ENCODE measurements at regions not wholly inside any gene's neighbourhood (a gene's known extent, or its start where the extent isn't known, plus 50 kb on each side); places are given as distances from the start of the nearest gene placed in this dataset.

GRCh38 chr10:109067031-109067430 is 856.3 kb downstream of the XPNPEP1 start:
- TF ChIP-seq CTCF (IDR thresholded peaks at IDR 0.05) (no peak), NR3C1 (CRISPR knock-in tag; conservative IDR thresholded peaks at IDR 0.05; ENCODE audit: low read depth) (no peak), MAX (CRISPR knock-in tag; IDR thresholded peaks at IDR 0.05) (no peak), MLX (CRISPR knock-in tag; IDR thresholded peaks at IDR 0.05) (no peak), NR2C2 (CRISPR knock-in tag; IDR thresholded peaks at IDR 0.05) (no peak), CDX4 (CRISPR knock-in tag; IDR thresholded peaks at IDR 0.05; ENCODE audit: borderline replicate concordance) (no peak), FOXP1 (CRISPR knock-in tag; IDR thresholded peaks at IDR 0.05; ENCODE audit: borderline replicate concordance) (no peak), ATF2 (CRISPR knock-in tag; IDR thresholded peaks at IDR 0.05; ENCODE audit: borderline replicate concordance, low read depth) (no peak), USF2 (CRISPR knock-in tag; IDR thresholded peaks at IDR 0.05) (no peak)

Data from WTC11 (cell line).